ENCODE measurements at regions not wholly inside any gene's neighbourhood (a gene's known extent, or its start where the extent isn't known, plus 50 kb on each side); places are given as distances from the start of the nearest gene placed in this dataset.

GRCh38 chr2:19656011-19656410 lies 245.8 kb downstream of the TTC32 start:
- TF ChIP-seq ZNF792 (tag by site-specific recombination; IDR thresholded peaks at IDR 0.05): no peak
- no peak for TF ChIP-seq CTCF (tag by site-specific recombination; IDR thresholded peaks at IDR 0.05)
- TF ChIP-seq TCF7L2 (IDR thresholded peaks at IDR 0.05; ENCODE audit: borderline replicate concordance, low read depth, low read length): no peak
- TF ChIP-seq ZNF311 (tag by site-specific recombination; IDR thresholded peaks at IDR 0.05; ENCODE audit: borderline replicate concordance): no peak
- TF ChIP-seq REST (tag by site-specific recombination; IDR thresholded peaks at IDR 0.05): no peak
- no peak for TF ChIP-seq KLF17 (tag by site-specific recombination; IDR thresholded peaks at IDR 0.05)
- no peak for TF ChIP-seq ZNF140 (tag by site-specific recombination; IDR thresholded peaks at IDR 0.05)
- no peak for TF ChIP-seq ZNF175 (tag by site-specific recombination; IDR thresholded peaks at IDR 0.05)
- TF ChIP-seq MYNN (tag by site-specific recombination; IDR thresholded peaks at IDR 0.05; ENCODE audit: borderline replicate concordance): no peak
- TF ChIP-seq SALL2 (tag by site-specific recombination; IDR thresholded peaks at IDR 0.05; ENCODE audit: borderline replicate concordance): no peak
